Neural progenitor cell (in vitro differentiated cells): ENCODE measurements at regions not wholly inside any gene's neighbourhood (a gene's known extent, or its start where the extent isn't known, plus 50 kb on each side); places are given as distances from the start of the nearest gene placed in this dataset.
"Not testable (repeated sequence)": the region's sequence is repeated elsewhere in the genome, so short reads cannot be mapped to it uniquely, and the experiment has no call there.

Source experiments
- CTCF ChIP-seq: fragments of 200-600 bp; sonication (generic); IDR thresholded peaks from 2 replicates; pipeline ENCODE4 v1.5.1; 2017; ENCODE audit warnings: antibody characterized with exemption, mild to moderate bottlenecking
- EZH2 ChIP-seq: fragments of 200-600 bp; sonication (generic); IDR thresholded peaks from 2 replicates; pipeline ENCODE4 v1.6.1; 2017; ENCODE audit warnings: antibody characterized with exemption, mild to moderate bottlenecking, moderate library complexity

- TF ChIP-seq CTCF, EZH2: not testable (repeated sequence)
Measured at GRCh38 chr18:64369830-64370440, 221.0 kb upstream of the LINC00305 start.
